Tibial nerve (tissue), 4 donors: ENCODE measurements at regions not wholly inside any gene's neighbourhood (a gene's known extent, or its start where the extent isn't known, plus 50 kb on each side); places are given as distances from the start of the nearest gene placed in this dataset.

ENCODE experiments used
- CTCF ChIP-seq, 5 experiments: fragments of 200-600 bp in 3 of 5; fragments of 450-650 bp in 2 of 5; sonication (generic) in 3 of 5; IDR thresholded peaks; one replicate each; pipeline ENCODE4 v1.5.1; 2016 to 2019; ENCODE audit warnings: antibody characterized with exemption in 5 of 5, mild to moderate bottlenecking in 3 of 5, moderate library complexity in 2 of 5
- EP300 ChIP-seq, 2 donors: sonication (generic); formaldehyde crosslinking; IDR thresholded peaks; one replicate each; pipeline ENCODE4 v1.6.1; 2017; ENCODE audit warnings: antibody characterized with exemption in 2 of 2, mild to moderate bottlenecking in 1 of 2
- POLR2A ChIP-seq, 2 donors: fragments of 450-650 bp; IDR thresholded peaks; one replicate each; pipeline ENCODE4 v1.6.1; 2017; ENCODE audit warnings: antibody characterized with exemption in 2 of 2, mild to moderate bottlenecking in 2 of 2, moderate library complexity in 2 of 2

DNA sequence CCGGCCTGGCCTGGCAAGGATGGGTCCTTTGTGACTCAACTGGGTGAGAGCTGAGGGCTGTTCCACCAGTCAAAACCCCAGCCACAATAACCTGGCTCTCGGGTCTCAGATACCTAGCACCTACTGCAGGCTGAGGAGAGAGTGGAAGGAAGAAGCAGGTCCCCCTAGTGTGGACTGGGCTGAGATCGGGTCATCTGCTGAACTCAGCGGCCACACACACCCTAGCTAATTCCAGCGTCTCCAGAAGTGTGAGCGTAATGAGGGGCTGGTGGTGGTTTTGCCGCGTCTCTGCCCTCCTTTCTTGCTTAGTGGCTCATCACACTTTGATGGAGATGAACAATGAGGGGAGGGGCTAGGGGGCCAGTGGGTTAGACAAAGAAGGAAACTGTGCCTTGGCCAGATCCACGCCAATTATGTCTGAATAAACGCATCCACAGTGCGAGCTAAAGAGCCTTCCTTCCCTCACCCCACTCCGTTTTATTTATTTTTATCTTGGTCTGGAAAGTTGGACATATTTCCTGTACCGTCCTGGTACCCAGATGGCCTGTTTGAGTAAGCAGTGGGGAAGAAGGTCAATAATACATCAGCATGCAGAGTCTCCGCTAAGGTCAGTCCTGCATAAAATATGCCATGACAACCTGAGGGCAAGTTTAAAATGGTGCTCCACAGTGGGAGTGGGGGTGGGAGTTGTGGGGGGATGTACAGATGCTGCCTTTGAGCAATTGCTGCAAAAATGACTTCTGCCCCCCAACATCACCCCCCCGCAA is 370.0 kb downstream of the WDR72 start:
- no peak for TF ChIP-seq CTCF (IDR thresholded peaks at IDR 0.05)
- TF ChIP-seq EP300 (IDR thresholded peaks at IDR 0.05), result no peak
- TF ChIP-seq POLR2A (IDR thresholded peaks at IDR 0.05), result no peak
